NCI-H187 (cell line): ENCODE measurements at regions not wholly inside any gene's neighbourhood (a gene's known extent, or its start where the extent isn't known, plus 50 kb on each side); places are given as distances from the start of the nearest gene placed in this dataset.
"Not testable (repeated sequence)": the region's sequence is repeated elsewhere in the genome, so short reads cannot be mapped to it uniquely, and the experiment has no call there.

Source experiments
- DNase-seq, 2 experiments: peaks; one replicate each; lab custom pipeline; 2025; lab: John Stamatoyannopoulos, UW

GRCh38 chr21:28877318-28877884 is 115.3 kb downstream of the LTN1 start:
- DNase-seq: no peak

- no peak for DNase-seq
Measured at GRCh38 chr21:28875078-28875477, 117.6 kb downstream of the LTN1 start.

GRCh38 chr21:28872218-28872617 is 120.5 kb downstream of the LTN1 start:
- DNase-seq: no peak

GRCh38 chr21:28871388-28872010 is 121.2 kb downstream of the LTN1 start:
- DNase-seq: no peak

- no peak for DNase-seq
Measured at GRCh38 chr21:28867401-28867800, 125.3 kb downstream of the LTN1 start.

GRCh38 chr21:28865488-28866186 is 127.0 kb downstream of the LTN1 start:
- no peak for DNase-seq

GRCh38 chr21:28858424-28858823 is 134.3 kb downstream of the LTN1 start:
- DNase-seq: no peak

- no peak for DNase-seq
Measured at GRCh38 chr21:28857752-28858151, 134.9 kb downstream of the LTN1 start.

- no peak for DNase-seq
Measured at GRCh38 chr21:28856588-28857250, 136.0 kb downstream of the LTN1 start.

- DNase-seq: no peak
Measured at GRCh38 chr21:28852706-28853105, 140.0 kb downstream of the LTN1 start.

- no peak for DNase-seq
Measured at GRCh38 chr21:28851645-28852044, 141.0 kb downstream of the LTN1 start.

- DNase-seq: not testable (repeated sequence)
Measured at GRCh38 chr21:28839237-28839636, 153.4 kb downstream of the LTN1 start.

- DNase-seq: not testable (repeated sequence)
Measured at GRCh38 chr21:28837426-28837825, 155.3 kb downstream of the LTN1 start.

- DNase-seq: not testable (repeated sequence)
Measured at GRCh38 chr21:28836588-28836987, 156.1 kb downstream of the LTN1 start.

- no peak for DNase-seq
Measured at GRCh38 chr21:28834335-28835238, 158.1 kb downstream of the LTN1 start.

- DNase-seq: no peak
Measured at GRCh38 chr21:28833609-28834008, 159.1 kb downstream of the LTN1 start.

- no peak for DNase-seq
Measured at GRCh38 chr21:28833182-28833581, 159.5 kb downstream of the LTN1 start.

- DNase-seq: no peak
Measured at GRCh38 chr21:28832715-28833061, 160.0 kb downstream of the LTN1 start.

GRCh38 chr21:28832013-28832714 is 160.5 kb downstream of the LTN1 start:
- DNase-seq: no peak

- no peak for DNase-seq
Measured at GRCh38 chr21:28828981-28829380, 163.7 kb downstream of the LTN1 start.

- no peak for DNase-seq
Measured at GRCh38 chr21:28828021-28828420, 164.7 kb downstream of the LTN1 start.
